Muscle layer of duodenum (tissue), 2 donors: ENCODE measurements at regions not wholly inside any gene's neighbourhood (a gene's known extent, or its start where the extent isn't known, plus 50 kb on each side); places are given as distances from the start of the nearest gene placed in this dataset.

Source experiments
- H3K27ac ChIP-seq: one replicate; pipeline ENCODE4 v1.7.0; 2013; ENCODE audit warnings: mild to moderate bottlenecking, low read length
- H3K27me3 ChIP-seq: one replicate; pipeline ENCODE4 v1.7.0; 2013; ENCODE audit warnings: low read depth, mild to moderate bottlenecking, control low read depth, low read length
- H3K36me3 ChIP-seq, 2 donors: one replicate each; pipeline ENCODE4 v1.7.0; 2013; ENCODE audit warnings: low read length in 2 of 2, control low read depth in 1 of 2, mild to moderate bottlenecking in 1 of 2; ENCODE audit not compliant: insufficient read depth in 2 of 2, control insufficient read depth in 1 of 2
- H3K4me1 ChIP-seq, 2 donors: one replicate each; pipeline ENCODE4 v1.7.0; 2013; ENCODE audit warnings: low read length in 2 of 2, mild to moderate bottlenecking in 2 of 2, control low read depth in 1 of 2, moderate library complexity in 1 of 2; ENCODE audit not compliant: insufficient read depth in 2 of 2, control insufficient read depth in 1 of 2
- H3K4me3 ChIP-seq, 2 donors: one replicate each; pipeline ENCODE4 v1.7.0; 2013; ENCODE audit warnings: low read length in 2 of 2, low read depth in 1 of 2, mild to moderate bottlenecking in 1 of 2
- H3K9me3 ChIP-seq, 2 donors: one replicate each; pipeline ENCODE4 v1.7.0; 2013; ENCODE audit warnings: low read length in 2 of 2, control low read depth in 1 of 2, mild to moderate bottlenecking in 1 of 2; ENCODE audit not compliant: control insufficient read depth in 1 of 2
- donor health status: healthy.

GRCh38 chr22:27270818-27271510 is 530.6 kb downstream of the MN1 start:
- H3K36me3 ChIP-seq: no peaks in the 10 kb centered on the region
- no peaks in the 10 kb centered on the region for H3K9me3 ChIP-seq
- H3K27ac ChIP-seq: no peak overlapping the region
- peaks cover 0 to 4% of the 10 kb centered on the region in 2 donors for H3K4me1 ChIP-seq
- peaks cover 5% of the 10 kb centered on the region for H3K27me3 ChIP-seq
- no peak overlapping the region for H3K4me3 ChIP-seq

- Histone ChIP-seq H3K9me3 (peaks cover 5 to 6% of the 10 kb centered on the region in 2 donors), H3K27ac (no peak overlapping the region), H3K36me3 (no peaks in the 10 kb centered on the region), H3K4me1 (peaks cover 0 to 4% of the 10 kb centered on the region in 2 donors), H3K27me3 (peaks cover 5% of the 10 kb centered on the region), H3K4me3 (no peak overlapping the region)
These were observed 528.1 kb downstream of the MN1 start for GRCh38 chr22:27273436-27273835.

- peaks cover 5% of the 10 kb centered on the region for H3K27me3 ChIP-seq
- H3K4me1 ChIP-seq: peaks cover 0 to 4% of the 10 kb centered on the region in 2 donors
- no peaks in the 10 kb centered on the region for H3K36me3 ChIP-seq
- no peak overlapping the region for H3K27ac ChIP-seq
- peaks cover 5 to 6% of the 10 kb centered on the region in 2 donors for H3K9me3 ChIP-seq
- H3K4me3 ChIP-seq: no peak overlapping the region
These were observed 527.7 kb downstream of the MN1 start for GRCh38 chr22:27273853-27274252.

- Histone ChIP-seq H3K27ac (no peak overlapping the region), H3K27me3 (peaks cover 5% of the 10 kb centered on the region), H3K36me3 (no peaks in the 10 kb centered on the region), H3K4me3 (no peak overlapping the region), H3K4me1 (peaks cover 0 to 4% of the 10 kb centered on the region in 2 donors), H3K9me3 (peaks cover 5 to 6% of the 10 kb centered on the region in 2 donors)
These were observed 526.6 kb downstream of the MN1 start for GRCh38 chr22:27274770-27275449.

- peaks cover 5 to 11% of the 10 kb centered on the region in 2 donors for H3K9me3 ChIP-seq
These were observed 522.6 kb downstream of the MN1 start for GRCh38 chr22:27278946-27279345.

GRCh38 chr22:27283240-27283639 is 518.3 kb downstream of the MN1 start:
- Histone ChIP-seq H3K4me1 (no peaks in the 10 kb centered on the region), H3K4me3 (no peak overlapping the region), H3K27me3 (no peaks in the 10 kb centered on the region), H3K9me3 (peaks cover 0 to 6% of the 10 kb centered on the region in 2 donors), H3K36me3 (no peaks in the 10 kb centered on the region), H3K27ac (no peak overlapping the region)

More at GRCh38 chr22:27278946-27279345, 522.6 kb downstream of the MN1 start:
- no peaks in the 10 kb centered on the region for H3K4me1 ChIP-seq
- no peak overlapping the region for H3K4me3 ChIP-seq
- H3K36me3 ChIP-seq: no peaks in the 10 kb centered on the region
- H3K27me3 ChIP-seq: no peaks in the 10 kb centered on the region
- H3K27ac ChIP-seq: no peak overlapping the region

GRCh38 chr22:27283714-27284113 is 517.8 kb downstream of the MN1 start:
- H3K27me3 ChIP-seq: no peaks in the 10 kb centered on the region
- peaks cover 0 to 6% of the 10 kb centered on the region in 2 donors for H3K9me3 ChIP-seq
- H3K4me1 ChIP-seq: no peaks in the 10 kb centered on the region
- H3K4me3 ChIP-seq: no peak overlapping the region
- no peaks in the 10 kb centered on the region for H3K36me3 ChIP-seq
- H3K27ac ChIP-seq: no peak overlapping the region

GRCh38 chr22:27284324-27284723 is 517.2 kb downstream of the MN1 start:
- Histone ChIP-seq H3K4me3 (no peak overlapping the region), H3K36me3 (no peaks in the 10 kb centered on the region), H3K9me3 (peaks cover 0 to 6% of the 10 kb centered on the region in 2 donors), H3K4me1 (no peaks in the 10 kb centered on the region), H3K27me3 (no peaks in the 10 kb centered on the region), H3K27ac (no peak overlapping the region)

GRCh38 chr22:27286711-27287110 is 514.8 kb downstream of the MN1 start:
- Histone ChIP-seq H3K9me3 (peaks cover 0 to 6% of the 10 kb centered on the region in 2 donors), H3K27ac (no peak overlapping the region), H3K4me1 (no peaks in the 10 kb centered on the region), H3K27me3 (no peaks in the 10 kb centered on the region), H3K36me3 (no peaks in the 10 kb centered on the region), H3K4me3 (no peak overlapping the region)

- H3K9me3 ChIP-seq: no peaks in the 10 kb centered on the region
- no peaks in the 10 kb centered on the region for H3K36me3 ChIP-seq
- H3K27me3 ChIP-seq: peaks cover 7% of the 10 kb centered on the region
- no peak overlapping the region for H3K4me3 ChIP-seq
- no peaks in the 10 kb centered on the region for H3K4me1 ChIP-seq
- H3K27ac ChIP-seq: no peak overlapping the region
These were observed 508.8 kb downstream of the MN1 start for GRCh38 chr22:27292542-27293299.

- no peaks in the 10 kb centered on the region for H3K9me3 ChIP-seq
- peaks cover 10% of the 10 kb centered on the region for H3K27me3 ChIP-seq
- no peak overlapping the region for H3K4me3 ChIP-seq
- no peak overlapping the region for H3K27ac ChIP-seq
- H3K4me1 ChIP-seq: no peaks in the 10 kb centered on the region
- no peaks in the 10 kb centered on the region for H3K36me3 ChIP-seq
These were observed 507.7 kb downstream of the MN1 start for GRCh38 chr22:27293721-27294445.
